Activated B cell treated with CpG ODN at 0.5 μM for 24 hours (primary cell): ENCODE measurements at regions not wholly inside any gene's neighbourhood (a gene's known extent, or its start where the extent isn't known, plus 50 kb on each side); places are given as distances from the start of the nearest gene placed in this dataset.

Experiments
- ATAC-seq: fragments of 200-7000 bp; cut with Tn5 transposase; one replicate; pipeline ENCODE4 v1.10.0; 2021; ENCODE audit warnings: low read depth, mild to moderate bottlenecking, moderate library complexity
- CTCF ChIA-PET: fragments of 350-600 bp; sonication (Branson Sonifier 250); formaldehyde crosslinking; loops from one replicate; lab custom pipeline; 2021; ENCODE audit warnings: antibody characterized with exemption; lab: Charles Lee
- POLR2A ChIA-PET: fragments of 350-600 bp; sonication (Branson Sonifier 250); formaldehyde crosslinking; loops from one replicate; lab custom pipeline; 2021; ENCODE audit warnings: antibody characterized with exemption; lab: Charles Lee
- DNase-seq: peaks from one replicate; pipeline ENCODE4 v3.0.0; 2022
- H3K27ac Mint-ChIP-seq: one replicate; pipeline ENCODE4 v1.8.0; 2020; ENCODE audit warnings: mixed read lengths
- H3K27me3 Mint-ChIP-seq: one replicate; pipeline ENCODE4 v1.8.0; 2021; ENCODE audit warnings: mixed read lengths
- H3K36me3 Mint-ChIP-seq: one replicate; pipeline ENCODE4 v1.8.0; 2021; ENCODE audit warnings: low read depth, mixed read lengths
- H3K4me1 Mint-ChIP-seq: one replicate; pipeline ENCODE4 v1.8.0; 2021; ENCODE audit warnings: mixed read lengths
- H3K4me3 Mint-ChIP-seq: one replicate; pipeline ENCODE4 v1.8.0; 2020; ENCODE audit warnings: mild to moderate bottlenecking, mixed read lengths
- H3K9me3 Mint-ChIP-seq: one replicate; pipeline ENCODE4 v1.8.0; 2020; ENCODE audit warnings: mixed read lengths
- CTCF ChIP-seq: fragments of 200-600 bp; IDR thresholded peaks from one replicate; pipeline ENCODE4 v1.8.0; 2022; ENCODE audit warnings: antibody characterized with exemption, mild to moderate bottlenecking
- intact Hi-C: fragments of 100-400 bp; cut with micrococcal nuclease; formaldehyde crosslinking; loops from one replicate; pipeline ENCODE4 v1.15.1; 2024

- H3K9me3 Mint-ChIP-seq, result no peaks in the 10 kb centered on the region
- no peak overlapping the region for H3K4me3 Mint-ChIP-seq
- no peaks in the 10 kb centered on the region for H3K36me3 Mint-ChIP-seq
- H3K27me3 Mint-ChIP-seq, result peaks cover 2% of the 10 kb centered on the region
- ChIA-PET CTCF (interaction anchor here (0.6 kb wide), 1 partner anchor 172 kb away, joined by 3 read pairs; no protein-coding TSS in a partner anchor), POLR2A (no interaction called here)
- H3K4me1 Mint-ChIP-seq, result no peaks in the 10 kb centered on the region
- intact Hi-C loops, result no loop called here
- H3K27ac Mint-ChIP-seq, result no peak overlapping the region
- DNase-seq, result no peak
- no peak for TF ChIP-seq CTCF
- ATAC-seq, result no peak
Measured at GRCh38 chr18:32530947-32531651, 60.4 kb upstream of the GAREM1 start.

- intact Hi-C loops, result no loop called here
- Mint-ChIP-seq H3K9me3 (no peaks in the 10 kb centered on the region), H3K36me3 (no peaks in the 10 kb centered on the region), H3K27ac (no peak overlapping the region), H3K4me1 (no peaks in the 10 kb centered on the region), H3K4me3 (no peak overlapping the region), H3K27me3 (no peaks in the 10 kb centered on the region)
- no peak for TF ChIP-seq CTCF
- ChIA-PET CTCF (no interaction called here), POLR2A (no interaction called here)
- DNase-seq (no peak), ATAC-seq (no peak)
Measured at GRCh38 chr18:32529722-32530420, 59.2 kb upstream of the GAREM1 start.

- intact Hi-C loops, result no loop called here
- no peak for DNase-seq
- ATAC-seq, result no peak
- no peak for TF ChIP-seq CTCF
- peaks cover 10% of the 10 kb centered on the region for H3K27me3 Mint-ChIP-seq
- H3K27ac Mint-ChIP-seq, result no peak overlapping the region
- H3K4me1 Mint-ChIP-seq, result no peaks in the 10 kb centered on the region
- ChIA-PET POLR2A (interaction anchor here (0.7 kb wide), 1 partner anchor 100 kb away, joined by 3 read pairs; no protein-coding TSS in a partner anchor), CTCF (no interaction called here)
- H3K4me3 Mint-ChIP-seq, result no peak overlapping the region
- H3K36me3 Mint-ChIP-seq, result no peaks in the 10 kb centered on the region
- H3K9me3 Mint-ChIP-seq, result no peaks in the 10 kb centered on the region
Measured at GRCh38 chr18:32520771-32521170, 50.1 kb upstream of the GAREM1 start.
